Tibial artery (tissue), 4 donors: ENCODE measurements at regions not wholly inside any gene's neighbourhood (a gene's known extent, or its start where the extent isn't known, plus 50 kb on each side); places are given as distances from the start of the nearest gene placed in this dataset.

Experiments used
- DNase-seq, 2 donors: peaks; one replicate each; pipeline ENCODE4 v3.0.0-alpha.2; 2019
- H3K27ac ChIP-seq, 2 donors: fragments of 200-600 bp; sonication (generic) in 1 of 2; 1 replicate in 1 of 2; 2 replicates in 1 of 2; pipeline ENCODE4 v1.5.1; 2018 to 2019; ENCODE audit warnings: mild to moderate bottlenecking in 1 of 2
- H3K27me3 ChIP-seq, 2 donors: fragments of 200-600 bp; sonication (generic) in 1 of 2; one replicate each; pipeline versions ENCODE4 v1.5.1 to v1.6.0; 2016 to 2019
- H3K36me3 ChIP-seq, 3 donors: fragments of 200-600 bp; sonication (generic) in 2 of 3; one replicate each; pipeline ENCODE4 v1.5.1; 2016 to 2019; ENCODE audit warnings: mild to moderate bottlenecking in 2 of 3
- H3K4me1 ChIP-seq, 4 donors: fragments of 200-600 bp; sonication (generic) in 2 of 4; 1 replicate in 3 of 4; 2 replicates in 1 of 4; pipeline ENCODE4 v1.5.1; 2016 to 2019
- H3K4me3 ChIP-seq, 2 donors: fragments of 200-600 bp; sonication (generic) in 1 of 2; 1 replicate in 1 of 2; 2 replicates in 1 of 2; pipeline ENCODE4 v1.5.1; 2018 to 2019; ENCODE audit warnings: mild to moderate bottlenecking in 2 of 2
- H3K9me3 ChIP-seq, 3 donors: fragments of 200-600 bp; sonication (generic) in 1 of 3; one replicate each; pipeline ENCODE4 v1.5.1; 2016 to 2019
- intact Hi-C: fragments of 100-400 bp; cut with DNase I; formaldehyde crosslinking; loops from one replicate; pipeline ENCODE4 v1.15.0; 2023; ENCODE audit warnings: low total_unique reads
- TF ChIP-seq, protein P1 (sequence below), 2 experiments: fragments of 200-600 bp in 1 of 2; fragments of 450-650 bp in 1 of 2; IDR thresholded peaks; one replicate each; pipeline ENCODE4 v1.5.1; 2017 to 2019; ENCODE audit warnings: antibody characterized with exemption in 2 of 2, mild to moderate bottlenecking in 1 of 2, moderate library complexity in 1 of 2

DNA sequence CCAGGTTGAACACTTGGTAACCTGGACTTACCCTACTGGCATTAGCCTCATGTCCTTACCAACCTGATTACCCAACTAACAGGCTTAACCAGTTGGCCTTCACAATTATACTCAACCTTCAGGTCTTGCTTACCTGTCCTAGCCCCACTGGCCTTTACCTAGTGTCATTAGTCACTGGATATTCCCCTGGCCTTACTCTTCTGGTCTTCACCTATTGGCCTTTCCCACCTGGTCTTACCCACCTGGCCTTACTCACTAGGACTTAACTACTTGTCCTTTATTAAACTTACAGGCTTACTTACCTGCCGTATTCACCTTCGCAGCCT lies 131.1 kb upstream of the ZSWIM2 start:
- intact Hi-C loops = no loop called here

DNA sequence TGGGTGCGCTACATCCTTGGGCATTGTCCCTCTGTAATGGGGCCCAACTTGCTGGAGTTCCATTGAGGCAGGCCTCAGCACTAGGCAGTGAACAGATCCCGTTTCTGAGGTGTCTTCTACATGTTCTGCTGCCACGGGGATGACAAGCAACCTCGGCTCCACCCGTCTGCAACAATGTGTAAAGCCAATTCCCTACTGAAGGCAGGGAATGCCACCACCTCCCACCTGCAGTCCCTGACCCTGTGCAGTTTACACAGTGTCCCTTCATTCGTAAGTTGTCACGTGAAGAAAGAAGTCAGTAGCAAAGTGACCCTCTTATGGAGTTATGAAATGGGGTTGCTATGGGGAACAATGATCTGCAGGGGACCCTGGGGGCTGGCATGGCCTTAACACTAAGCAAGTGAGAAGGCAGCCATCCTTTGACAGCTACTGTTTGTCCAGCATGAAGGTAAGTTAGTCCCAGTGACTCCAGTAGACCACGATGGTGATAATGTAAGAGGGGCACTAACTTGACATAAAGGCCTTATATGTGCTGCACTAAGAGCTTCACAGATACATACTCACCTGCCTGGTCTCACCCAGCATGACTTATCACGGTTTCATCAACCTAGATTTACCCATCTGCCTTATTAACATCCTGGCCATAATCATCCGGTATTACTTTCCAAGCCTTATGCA lies 130.6 kb upstream of the ZSWIM2 start:
- Histone ChIP-seq H3K36me3 (no peaks in the 10 kb centered on the region), H3K27me3 (no peaks in the 10 kb centered on the region), H3K4me1 (no peaks in the 10 kb centered on the region), H3K9me3 (no peaks in the 10 kb centered on the region), H3K4me3 (no peak overlapping the region), H3K27ac (no peak overlapping the region)
- no peak for DNase-seq
- intact Hi-C loops = no loop called here
- TF ChIP-seq, protein P1, sequence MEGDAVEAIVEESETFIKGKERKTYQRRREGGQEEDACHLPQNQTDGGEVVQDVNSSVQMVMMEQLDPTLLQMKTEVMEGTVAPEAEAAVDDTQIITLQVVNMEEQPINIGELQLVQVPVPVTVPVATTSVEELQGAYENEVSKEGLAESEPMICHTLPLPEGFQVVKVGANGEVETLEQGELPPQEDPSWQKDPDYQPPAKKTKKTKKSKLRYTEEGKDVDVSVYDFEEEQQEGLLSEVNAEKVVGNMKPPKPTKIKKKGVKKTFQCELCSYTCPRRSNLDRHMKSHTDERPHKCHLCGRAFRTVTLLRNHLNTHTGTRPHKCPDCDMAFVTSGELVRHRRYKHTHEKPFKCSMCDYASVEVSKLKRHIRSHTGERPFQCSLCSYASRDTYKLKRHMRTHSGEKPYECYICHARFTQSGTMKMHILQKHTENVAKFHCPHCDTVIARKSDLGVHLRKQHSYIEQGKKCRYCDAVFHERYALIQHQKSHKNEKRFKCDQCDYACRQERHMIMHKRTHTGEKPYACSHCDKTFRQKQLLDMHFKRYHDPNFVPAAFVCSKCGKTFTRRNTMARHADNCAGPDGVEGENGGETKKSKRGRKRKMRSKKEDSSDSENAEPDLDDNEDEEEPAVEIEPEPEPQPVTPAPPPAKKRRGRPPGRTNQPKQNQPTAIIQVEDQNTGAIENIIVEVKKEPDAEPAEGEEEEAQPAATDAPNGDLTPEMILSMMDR (IDR thresholded peaks at IDR 0.05) = no peak

More for the DNA sequence above, 131.1 kb upstream of the ZSWIM2 start:
- TF ChIP-seq, protein P1 (IDR thresholded peaks at IDR 0.05) = no peak
- Histone ChIP-seq H3K27me3 (no peaks in the 10 kb centered on the region), H3K36me3 (no peaks in the 10 kb centered on the region), H3K4me3 (no peak overlapping the region), H3K4me1 (no peaks in the 10 kb centered on the region), H3K27ac (no peak overlapping the region), H3K9me3 (no peaks in the 10 kb centered on the region)
- no peak for DNase-seq

DNA sequence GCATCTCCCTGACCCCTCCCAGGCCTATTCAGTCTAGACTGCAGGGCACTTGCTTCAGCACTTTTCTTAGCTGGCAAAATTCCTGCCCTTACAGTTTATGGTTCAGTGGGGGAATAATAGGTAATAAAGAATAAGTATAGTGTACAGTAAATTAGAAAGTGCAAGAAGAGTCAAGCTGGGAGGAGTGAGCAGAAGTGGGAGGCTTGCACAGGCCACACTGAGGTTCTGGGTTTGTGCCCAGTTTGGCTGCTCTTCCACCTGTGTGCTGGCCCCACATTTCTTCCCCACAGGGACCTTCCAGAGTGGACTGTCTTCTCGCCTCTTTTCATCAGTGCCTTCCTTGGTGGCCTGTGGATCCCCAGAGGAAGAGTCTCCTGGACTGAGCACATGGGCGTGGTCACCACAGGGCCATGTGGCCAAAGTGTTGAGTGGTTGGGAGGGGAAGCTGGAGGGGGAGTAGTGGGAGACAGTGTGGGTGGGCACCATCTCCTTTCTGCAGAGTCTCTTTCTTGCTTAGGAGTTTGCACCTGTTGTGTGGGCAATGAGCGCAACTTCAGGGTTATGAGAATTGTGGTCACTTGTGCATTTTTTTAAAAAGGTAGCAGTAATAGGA lies 128.6 kb upstream of the ZSWIM2 start:
- no peaks in the 10 kb centered on the region for H3K9me3 ChIP-seq
- TF ChIP-seq, protein P1 (IDR thresholded peaks at IDR 0.05) = no peak
- H3K27ac ChIP-seq = no peak overlapping the region
- H3K36me3 ChIP-seq = no peaks in the 10 kb centered on the region
- no peak overlapping the region for H3K4me3 ChIP-seq
- peaks cover 0 to 7% (median 1%) of the 10 kb centered on the region in 4 donors for H3K4me1 ChIP-seq
- DNase-seq = no peak
- no peaks in the 10 kb centered on the region for H3K27me3 ChIP-seq
- intact Hi-C loops = no loop called here

DNA sequence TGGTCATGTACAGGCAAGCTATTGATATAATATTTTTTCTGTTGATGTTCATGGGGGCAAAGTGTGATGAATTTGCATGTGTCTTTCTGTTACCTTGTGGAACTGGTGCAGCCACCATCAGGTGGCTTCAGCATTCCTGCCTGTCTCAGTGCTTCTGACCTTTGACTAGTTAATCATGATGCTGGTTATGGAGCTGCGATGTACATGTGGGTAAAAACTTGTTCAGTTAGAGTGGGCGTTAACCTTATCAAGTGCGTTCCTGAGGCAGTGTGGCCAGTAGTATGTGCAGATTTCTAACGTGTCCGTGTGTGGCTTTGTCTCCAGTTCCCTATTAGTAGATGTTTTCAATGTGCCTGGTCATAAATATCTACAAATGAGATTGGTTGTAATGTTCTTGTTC lies 127.4 kb upstream of the ZSWIM2 start:
- Histone ChIP-seq H3K27ac (no peak overlapping the region), H3K36me3 (no peaks in the 10 kb centered on the region), H3K27me3 (no peaks in the 10 kb centered on the region), H3K4me3 (no peak overlapping the region), H3K4me1 (peaks cover 0 to 13% (median 4%) of the 10 kb centered on the region in 4 donors), H3K9me3 (no peaks in the 10 kb centered on the region)
- no peak for DNase-seq
- intact Hi-C loops = no loop called here
- TF ChIP-seq, protein P1 (IDR thresholded peaks at IDR 0.05) = no peak

DNA sequence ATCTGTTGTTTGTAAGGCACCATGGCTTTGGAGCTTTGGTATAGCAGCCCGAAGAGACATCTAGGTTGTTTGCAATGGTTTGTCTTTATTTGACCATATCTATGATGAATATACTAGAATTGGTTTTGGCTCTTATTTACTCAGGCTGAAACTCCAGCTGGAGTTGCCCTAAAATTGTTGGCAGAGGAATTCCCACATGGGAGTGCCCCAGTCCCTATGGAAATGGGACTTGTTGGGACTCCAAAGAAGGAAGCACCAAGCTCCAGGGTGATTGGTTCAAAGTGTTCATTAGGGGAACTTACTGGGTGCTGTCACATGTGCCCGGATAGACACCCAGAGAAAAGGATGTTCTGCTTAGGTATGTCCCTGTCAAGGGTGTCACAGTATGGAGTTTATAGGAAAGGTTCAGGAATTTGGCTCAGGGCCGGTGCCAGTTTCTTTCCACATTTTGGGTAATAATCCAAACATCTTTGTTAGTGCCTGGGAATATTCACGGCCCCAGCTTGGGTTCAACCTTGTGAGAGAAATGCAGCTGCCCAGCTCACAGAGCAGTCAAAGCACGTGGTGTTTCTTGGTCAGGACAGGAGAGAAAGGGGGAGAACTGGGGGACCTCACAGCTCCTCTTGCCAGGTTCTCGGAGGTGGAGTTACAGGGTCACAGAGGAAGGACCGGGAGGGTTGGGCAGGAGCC lies 123.5 kb upstream of the ZSWIM2 start:
- intact Hi-C loops = no loop called here
- no peak overlapping the region for H3K27ac ChIP-seq
- no peak for DNase-seq
- no peak overlapping the region for H3K4me3 ChIP-seq
- no peaks in the 10 kb centered on the region for H3K27me3 ChIP-seq
- no peaks in the 10 kb centered on the region for H3K36me3 ChIP-seq
- TF ChIP-seq, protein P1 (IDR thresholded peaks at IDR 0.05) = no peak
- peaks cover 0 to 21% (median 4%) of the 10 kb centered on the region in 4 donors for H3K4me1 ChIP-seq
- H3K9me3 ChIP-seq = no peaks in the 10 kb centered on the region
